ENCODE measurements at regions not wholly inside any gene's neighbourhood (a gene's known extent, or its start where the extent isn't known, plus 50 kb on each side); places are given as distances from the start of the nearest gene placed in this dataset.
A peak's percentile ranks its signal among the peaks of the same experiment; 100 is the strongest.

DNA sequence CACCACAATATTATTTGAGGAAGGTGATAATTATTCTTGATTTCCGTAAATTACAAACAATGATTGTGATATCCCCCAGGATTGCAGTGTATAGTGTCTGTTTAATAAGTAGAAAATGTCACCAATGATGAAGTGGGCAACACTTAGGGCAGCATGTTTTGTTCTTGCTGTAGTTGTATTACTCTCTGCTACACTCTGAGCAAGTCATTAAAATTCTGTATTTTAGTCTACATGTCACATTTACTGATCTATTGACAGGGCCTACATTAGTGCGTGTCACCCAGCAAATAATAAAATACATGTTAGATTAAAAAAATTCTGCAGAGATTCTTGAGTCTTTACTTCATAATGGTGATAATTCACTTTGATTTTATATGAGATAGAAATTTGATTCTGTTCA, 247.6 kb downstream of the TMX3 start:
- no peak for DNase-seq (ENCODE audit: low spot score)

DNA sequence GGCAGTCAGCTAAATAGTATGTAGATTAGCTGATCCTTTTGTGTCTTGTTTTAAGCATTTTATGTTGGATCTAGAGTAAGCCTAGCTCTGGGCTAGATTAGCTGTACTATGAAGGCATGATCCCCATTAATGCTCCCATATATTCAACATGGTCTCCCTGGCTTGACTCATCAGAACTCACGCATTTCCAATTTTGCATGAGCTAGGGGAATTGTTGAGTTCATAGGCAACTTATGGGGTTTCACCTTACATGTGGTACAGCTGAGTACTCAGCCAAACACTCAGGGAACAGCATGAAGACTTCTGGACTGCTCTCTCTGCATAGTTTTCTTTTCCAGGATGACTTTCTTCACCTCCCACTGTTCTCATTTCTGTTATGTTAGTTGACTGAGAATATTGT, 248.2 kb downstream of the TMX3 start:
- DNase-seq (ENCODE audit: low spot score), result no peak

DNA sequence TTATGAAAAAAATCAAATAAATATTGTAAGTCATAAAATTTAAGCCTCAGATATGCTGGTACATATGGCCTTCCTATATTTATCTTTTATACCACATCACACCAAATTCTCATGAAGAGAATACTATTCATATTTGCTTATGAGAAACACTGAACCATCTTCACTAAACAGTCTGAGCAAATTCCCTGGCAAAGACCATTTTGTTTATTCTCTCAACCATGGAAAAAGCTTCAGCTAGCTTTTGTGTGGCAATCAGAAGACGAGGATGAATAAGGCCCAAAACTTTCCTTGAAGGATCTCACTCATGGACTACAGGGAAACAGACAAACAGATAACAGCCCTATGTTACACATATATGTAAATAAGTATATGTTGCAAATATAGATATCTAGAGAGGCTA, 252.1 kb downstream of the TMX3 start:
- no peak for DNase-seq (ENCODE audit: low spot score)

DNA sequence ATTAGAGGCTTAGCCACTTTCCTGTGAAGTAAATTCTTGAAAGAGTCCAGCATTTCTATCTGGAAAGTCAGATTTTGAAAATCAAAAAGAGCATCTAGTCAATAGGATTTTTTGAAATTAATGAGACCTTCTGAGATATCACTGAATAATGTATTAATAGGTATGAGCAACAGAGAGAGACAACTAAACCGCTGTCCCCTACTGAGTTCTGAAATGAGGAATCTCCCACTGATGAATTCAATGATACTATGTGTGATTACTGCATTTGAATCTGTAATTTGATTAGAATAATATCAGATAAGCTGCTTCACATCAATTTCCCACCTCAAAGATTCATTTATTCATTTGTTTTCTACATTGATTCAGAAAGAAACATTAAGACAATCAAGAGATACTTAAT, 252.8 kb downstream of the TMX3 start:
- no peak for DNase-seq (ENCODE audit: low spot score)

DNA sequence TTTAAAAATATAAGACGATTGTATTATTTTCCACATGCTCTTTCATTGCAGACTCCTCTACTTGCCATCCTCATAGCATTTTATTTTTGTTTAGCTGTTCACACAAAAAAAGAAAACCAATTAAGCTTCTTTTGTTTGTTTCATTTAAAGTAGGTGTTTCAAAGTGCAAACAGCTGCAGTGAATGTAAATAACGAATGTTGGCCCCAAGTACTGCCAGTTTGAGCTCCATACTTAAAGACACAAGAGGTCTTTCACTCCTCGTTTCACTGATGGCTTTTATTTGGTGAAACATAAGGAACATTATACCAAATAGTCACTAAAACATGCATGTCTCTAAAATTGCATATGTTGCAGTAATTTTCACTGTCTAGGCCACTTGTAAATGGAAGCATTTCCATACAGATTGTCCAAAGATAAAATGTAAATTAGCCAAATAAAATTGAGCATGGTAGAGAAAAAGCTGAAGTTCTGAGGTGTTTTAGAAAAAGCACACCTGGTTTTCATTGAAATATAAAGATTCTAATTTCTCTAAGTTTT, 253.4 kb downstream of the TMX3 start:
- no peak for DNase-seq (ENCODE audit: low spot score)

DNA sequence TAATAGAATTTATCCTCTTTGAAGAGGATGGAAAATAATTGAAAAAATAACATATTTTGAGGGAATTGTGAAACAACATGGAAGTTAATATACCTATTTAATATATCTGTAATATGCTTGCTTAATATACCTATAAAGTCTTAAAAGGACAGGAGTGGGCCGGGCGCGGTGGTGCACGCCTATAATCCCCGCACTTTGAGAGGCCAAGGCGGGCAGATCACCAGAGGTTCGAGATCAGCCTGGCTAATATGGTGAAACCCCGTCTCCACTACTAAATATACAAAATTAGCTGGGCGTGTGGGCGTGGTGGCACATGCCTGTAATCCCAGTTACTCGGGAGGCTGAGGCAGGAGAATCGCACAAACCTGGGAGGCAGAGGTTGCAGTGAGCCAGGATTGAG, 254.9 kb downstream of the TMX3 start:
- DNase-seq (ENCODE audit: low spot score), result no peak

DNA sequence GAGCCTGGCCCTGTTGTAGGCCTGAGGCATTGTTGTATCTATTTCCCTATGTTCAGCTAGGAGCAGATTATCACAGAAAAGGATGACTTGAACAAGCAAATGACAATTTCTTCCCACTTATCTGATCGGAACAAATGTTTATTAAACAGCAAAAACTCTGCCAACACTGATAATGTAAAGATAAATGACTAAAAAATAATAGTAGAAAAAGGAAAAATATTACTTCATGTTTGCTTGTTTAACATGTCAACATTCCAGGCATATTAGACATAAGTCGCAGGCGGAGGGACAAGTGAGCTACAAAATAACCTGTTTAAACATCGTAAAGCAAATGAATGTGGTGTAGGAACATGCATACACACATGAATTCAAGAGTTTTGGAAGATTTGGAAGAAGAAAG, 257.9 kb downstream of the TMX3 start:
- DNase-seq (ENCODE audit: low spot score), result no peak

DNA sequence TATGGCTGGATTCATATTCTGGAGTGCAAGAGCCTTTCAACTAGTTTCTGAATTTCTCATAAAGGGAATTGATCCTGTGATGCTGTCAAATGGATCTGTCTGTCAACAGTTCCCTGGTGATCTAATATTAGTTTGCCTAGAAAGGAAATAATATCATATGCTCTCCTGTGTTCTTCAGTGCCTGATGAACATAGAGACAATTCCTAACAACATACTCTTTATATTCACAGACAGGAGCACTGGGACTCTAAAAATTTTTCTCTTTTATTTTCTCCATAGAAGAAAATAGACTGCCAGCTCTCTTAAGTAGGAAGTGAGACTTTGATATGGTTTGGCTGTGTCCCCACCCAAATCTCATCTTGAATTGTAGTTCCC, 259.7 kb downstream of the TMX3 start:
- no peak for DNase-seq (ENCODE audit: low spot score)

DNA sequence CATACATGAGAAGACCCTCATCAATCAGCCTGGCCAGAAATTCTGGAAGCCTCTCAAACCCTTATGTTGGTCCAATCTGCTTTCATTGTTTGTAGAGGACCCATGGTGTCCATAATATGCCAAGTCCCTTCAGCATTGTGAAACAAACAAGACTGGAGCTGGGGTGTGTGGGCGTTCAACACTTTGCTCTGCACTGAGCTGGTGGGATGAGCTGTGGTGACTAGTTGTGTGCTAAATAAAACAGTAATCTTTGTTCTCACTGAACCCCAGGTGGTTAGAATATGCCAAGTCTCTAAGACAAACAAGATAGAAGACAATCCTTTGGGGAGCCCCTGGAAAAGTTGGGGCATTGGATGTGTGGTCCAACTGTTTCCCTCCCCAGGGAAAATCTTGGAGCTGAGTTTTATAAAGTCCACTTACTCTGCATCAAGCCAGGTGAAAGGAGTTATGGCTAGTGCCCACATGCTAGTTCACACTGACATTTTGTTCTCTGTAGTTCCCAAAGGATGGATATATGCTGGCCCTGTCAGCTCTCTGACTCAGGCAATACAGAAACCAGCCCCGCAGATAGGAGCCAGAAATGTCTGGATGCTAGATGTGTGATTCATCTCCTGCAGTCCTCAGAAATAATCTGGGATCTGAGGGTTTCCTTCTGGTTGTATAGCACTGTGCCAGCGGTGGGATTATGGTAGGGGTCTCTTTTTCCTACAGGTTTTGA, 260.2 kb downstream of the TMX3 start:
- peak; percentile 57 for DNase-seq (ENCODE audit: low spot score)

DNA sequence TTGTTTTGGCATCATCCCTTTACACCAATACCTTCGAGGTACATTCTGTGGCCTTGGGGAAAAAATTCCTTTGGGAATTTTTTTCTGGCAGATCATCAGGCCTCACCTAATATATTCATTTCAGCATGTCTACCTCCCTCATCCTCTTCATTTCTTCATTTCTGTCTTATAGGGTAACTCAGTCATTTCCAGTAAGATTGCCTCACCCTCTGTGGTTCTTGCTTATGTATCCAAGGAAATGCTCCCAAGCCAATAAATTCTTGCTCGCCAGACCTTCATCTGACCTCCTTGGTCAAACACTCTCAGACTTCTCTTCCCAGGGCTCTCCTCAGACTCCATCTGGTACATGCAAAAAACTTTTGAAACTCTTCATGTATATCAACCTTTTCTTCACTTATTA, 265.6 kb downstream of the TMX3 start:
- peak; percentile 64 for DNase-seq (ENCODE audit: low spot score)

DNA sequence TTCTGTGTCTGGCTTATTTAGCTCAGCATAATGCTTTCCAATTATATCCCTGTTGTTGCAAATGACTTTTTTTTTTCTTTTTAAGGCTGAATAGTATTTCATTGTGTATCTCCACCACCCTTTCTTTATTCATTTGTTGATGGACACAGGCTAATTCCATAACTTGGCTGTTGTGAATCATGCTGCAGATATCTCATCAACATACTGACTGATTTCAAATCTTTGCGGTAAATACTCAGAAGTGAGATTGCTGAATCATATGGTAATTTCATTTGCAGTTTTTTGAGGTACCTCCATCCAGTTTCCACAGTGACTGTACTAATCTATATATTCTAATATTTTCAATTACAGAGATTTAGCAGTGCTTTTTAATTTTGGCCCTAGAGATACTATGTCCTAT, 266.2 kb downstream of the TMX3 start:
- DNase-seq (ENCODE audit: low spot score), result peak; percentile 46

DNA sequence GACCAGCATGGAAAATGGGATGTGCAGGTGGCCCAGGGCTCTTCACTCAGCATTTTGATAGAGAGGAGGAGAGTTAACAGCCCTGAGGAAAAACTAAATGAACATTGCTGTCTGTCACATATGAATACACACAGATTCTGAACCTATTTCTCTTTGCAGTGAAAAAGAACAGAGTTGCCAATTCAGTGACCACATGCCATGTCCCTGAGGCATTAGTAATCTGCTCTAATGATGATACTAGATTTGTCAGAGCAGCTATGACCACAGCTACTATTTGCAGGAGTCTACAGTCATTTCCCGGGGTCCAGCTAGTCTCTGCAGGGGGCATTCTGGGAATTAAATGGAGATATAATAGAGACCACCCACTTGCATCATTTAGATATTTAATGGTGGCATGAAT, 267.6 kb downstream of the TMX3 start:
- peak; percentile 62 for DNase-seq (ENCODE audit: low spot score)

DNA sequence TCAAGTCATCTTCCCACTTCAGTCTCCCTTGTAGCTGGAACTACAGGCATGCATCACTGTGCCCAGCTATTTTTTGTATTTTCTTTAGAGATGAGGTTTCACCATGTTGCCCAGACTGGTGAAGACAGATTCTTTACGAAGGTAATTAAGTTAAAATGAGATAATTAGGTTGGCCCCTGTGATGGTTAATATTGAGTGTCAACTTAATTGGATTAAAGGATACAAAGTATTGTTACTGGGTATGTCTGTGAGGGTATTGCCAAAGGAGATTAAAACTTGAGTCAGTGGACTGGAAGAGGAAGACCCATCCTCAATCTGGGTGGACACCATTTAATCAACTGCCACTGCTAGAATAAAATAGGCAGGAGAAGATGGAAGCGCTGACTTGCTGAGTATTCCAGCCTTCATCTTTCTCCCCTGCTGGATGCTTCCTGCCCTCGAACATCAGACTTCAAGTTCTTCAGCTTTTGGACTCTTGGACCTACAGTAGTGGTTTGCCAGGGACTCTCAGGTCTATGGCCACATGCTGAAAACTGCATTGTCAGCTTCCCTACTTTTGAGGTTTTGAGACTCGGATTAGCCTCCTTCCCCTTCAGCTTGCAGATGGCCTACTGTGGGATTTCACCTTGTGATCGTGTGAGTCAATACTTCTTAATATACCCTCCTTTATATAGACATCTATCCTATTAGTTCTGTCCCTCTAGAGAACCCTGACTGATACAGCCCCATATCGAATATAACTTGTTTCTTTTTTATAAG, 269.1 kb downstream of the TMX3 start:
- no peak for DNase-seq (ENCODE audit: low spot score)

DNA sequence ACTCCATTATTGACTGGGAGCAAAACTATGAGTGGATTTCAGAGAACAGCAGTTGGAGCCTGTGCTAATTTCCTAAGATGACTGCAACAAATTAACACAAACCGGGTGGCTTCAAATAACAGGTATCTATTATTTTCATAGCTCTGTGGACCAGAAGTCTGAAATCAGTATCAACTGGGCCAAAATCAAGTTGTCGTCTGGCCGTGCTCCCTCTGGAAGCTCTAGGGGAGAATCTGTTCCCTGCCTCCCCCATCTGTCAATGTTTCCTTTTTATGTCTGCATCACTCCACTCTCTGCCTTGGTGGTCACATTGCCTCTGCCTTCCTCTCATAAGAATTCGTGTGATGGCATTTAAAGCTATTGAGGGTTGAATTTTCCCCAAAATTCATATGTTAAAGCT, 269.8 kb downstream of the TMX3 start:
- no peak for DNase-seq (ENCODE audit: low spot score)

DNA sequence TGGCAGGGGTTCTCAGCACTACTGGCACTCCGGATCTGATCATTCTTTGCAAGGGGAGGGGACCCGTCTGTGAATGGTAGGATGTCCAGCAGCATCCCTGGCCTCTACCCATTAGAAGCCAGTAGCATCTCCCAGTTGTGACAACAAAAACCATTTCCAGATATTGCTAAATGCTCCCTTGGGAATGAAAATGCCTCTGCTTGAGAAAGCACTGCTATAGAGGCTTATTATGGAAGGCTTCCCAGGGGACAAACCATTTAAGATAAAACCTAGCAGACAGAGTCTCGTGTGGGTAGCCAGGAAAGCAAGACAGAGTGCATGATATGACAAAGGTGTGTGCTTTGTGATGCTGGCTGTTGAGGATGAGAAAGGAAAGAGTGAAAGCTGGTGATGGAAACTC, 273.7 kb downstream of the TMX3 start:
- DNase-seq (ENCODE audit: low spot score), result no peak

DNA sequence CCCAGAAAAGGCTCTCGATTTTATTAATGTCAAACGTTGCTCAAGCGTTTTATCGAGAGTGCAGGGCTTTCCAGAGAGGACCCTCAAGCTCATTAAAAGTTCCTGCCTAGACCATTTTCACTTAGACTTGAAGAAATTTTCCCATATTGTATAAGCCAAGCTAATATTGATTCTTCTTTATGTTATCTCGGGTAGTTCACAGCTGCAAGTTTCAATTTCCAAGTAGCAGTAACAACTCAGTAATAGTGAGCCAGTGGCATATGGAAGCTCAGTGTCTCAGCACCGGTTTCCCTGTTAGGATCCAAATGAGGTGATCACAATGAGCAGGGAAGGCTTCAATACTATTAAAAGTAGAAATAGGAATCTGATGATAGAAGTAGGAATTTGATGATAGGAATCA, 274.5 kb downstream of the TMX3 start:
- no peak for DNase-seq (ENCODE audit: low spot score)

DNA sequence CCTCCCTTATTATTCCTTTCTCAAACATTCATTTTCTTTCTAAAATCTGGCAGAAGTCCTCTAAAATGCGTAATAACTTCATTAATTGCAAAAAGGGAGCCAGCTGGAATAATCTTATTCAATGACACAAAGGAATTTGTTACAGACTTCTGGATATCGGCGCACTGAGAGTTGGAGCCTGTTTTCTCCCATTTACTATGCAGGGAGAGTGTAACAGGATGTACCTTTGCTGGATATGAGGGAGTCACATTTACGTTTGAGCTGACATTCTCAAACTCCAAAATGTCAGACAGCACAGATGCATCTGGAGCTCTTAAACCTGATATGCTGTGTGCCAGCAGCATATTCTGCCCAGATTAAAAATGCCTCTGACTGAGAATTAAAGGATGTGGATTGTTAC, 275.3 kb downstream of the TMX3 start:
- DNase-seq (ENCODE audit: low spot score), result no peak

DNA sequence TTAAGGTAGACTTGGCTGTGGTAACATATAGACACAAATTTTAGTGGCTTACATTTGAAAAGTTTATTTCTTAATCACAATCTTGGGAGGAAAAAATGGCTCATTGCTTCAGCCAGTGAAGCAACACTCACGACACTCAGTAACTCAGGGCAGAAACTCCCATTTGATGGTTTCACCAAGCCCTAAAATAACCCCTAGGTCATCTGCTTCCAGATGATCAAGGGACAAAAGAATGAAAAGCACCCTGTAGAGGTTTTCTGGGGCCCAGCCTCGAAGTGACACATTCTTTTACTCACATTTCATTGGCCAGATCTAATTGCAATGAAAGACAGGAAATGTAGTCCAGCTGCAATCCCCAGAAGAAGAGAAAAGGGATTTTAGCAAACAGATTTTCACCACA, 275.9 kb downstream of the TMX3 start:
- peak; percentile 89 for DNase-seq (ENCODE audit: low spot score)

DNA sequence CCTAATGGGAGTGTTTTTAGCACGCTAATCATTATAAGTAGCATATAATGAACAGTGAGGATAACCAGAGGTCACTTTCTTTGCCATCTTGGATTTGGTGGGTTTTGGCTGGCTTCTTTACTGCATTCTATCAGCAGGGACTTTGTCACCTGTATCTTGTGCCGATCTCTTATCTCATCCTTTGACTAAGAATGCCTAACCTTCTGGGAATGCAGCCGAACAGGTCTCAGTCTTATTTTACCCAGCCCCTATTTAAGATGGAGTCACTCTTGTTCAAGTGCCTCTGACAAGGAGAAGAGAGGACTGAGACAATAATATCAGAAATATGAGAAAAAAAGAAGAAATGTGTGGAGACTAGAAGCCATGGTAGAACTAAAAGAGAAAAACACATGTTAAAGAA, 276.4 kb downstream of the TMX3 start:
- no peak for DNase-seq (ENCODE audit: low spot score)

DNA sequence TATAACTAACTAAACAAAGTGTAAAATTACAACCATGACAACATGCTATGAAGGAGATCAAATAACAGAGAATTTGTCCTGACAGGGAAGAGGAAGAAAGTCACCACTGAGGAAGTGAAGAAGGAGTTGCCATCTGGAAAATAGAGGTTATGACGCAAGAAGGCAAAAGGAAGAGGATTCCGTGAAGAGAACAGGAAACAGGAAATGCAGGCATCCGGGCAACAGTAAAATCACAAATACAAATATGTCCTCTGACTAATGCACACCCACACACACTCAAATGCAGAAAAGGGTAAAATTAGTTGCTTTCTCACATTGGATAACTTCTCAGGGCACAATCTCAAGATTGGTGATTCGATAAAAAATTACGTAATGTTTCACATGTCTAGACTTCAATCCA, 278.4 kb downstream of the TMX3 start:
- no peak for DNase-seq (ENCODE audit: low spot score)

DNA sequence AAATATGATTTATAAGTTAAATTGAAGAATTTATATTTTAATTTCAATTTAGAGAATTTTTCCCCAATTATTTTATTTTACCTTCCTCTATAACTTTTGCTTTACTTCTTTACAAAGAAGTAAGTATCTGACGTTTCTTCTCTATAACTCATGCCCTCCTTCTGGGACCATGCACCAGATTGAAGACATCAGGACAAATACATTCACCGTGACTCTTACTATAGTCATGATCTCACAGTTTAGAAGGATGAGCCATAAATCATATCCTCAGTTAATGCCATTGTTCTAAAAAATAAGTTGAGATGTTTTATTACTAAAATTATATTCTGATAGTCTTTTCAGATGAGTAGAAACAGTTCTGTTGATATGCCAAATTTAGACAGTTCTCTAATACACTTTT, 279.3 kb downstream of the TMX3 start:
- DNase-seq (ENCODE audit: low spot score), result no peak

DNA sequence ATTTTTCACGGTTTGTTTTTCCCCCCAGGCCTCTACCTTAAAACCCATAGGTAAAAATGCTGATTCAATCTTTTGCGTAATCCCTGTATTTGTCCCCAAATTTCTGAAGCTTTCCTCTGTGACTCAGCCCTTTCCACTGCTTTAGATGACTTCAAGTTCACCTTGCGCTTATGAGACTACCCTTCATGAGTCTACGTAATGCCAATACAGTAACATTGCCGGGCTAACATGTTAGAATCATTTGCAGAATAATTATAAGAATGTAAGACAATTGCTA, 283.0 kb downstream of the TMX3 start:
- no peak for DNase-seq (ENCODE audit: low spot score)

DNA sequence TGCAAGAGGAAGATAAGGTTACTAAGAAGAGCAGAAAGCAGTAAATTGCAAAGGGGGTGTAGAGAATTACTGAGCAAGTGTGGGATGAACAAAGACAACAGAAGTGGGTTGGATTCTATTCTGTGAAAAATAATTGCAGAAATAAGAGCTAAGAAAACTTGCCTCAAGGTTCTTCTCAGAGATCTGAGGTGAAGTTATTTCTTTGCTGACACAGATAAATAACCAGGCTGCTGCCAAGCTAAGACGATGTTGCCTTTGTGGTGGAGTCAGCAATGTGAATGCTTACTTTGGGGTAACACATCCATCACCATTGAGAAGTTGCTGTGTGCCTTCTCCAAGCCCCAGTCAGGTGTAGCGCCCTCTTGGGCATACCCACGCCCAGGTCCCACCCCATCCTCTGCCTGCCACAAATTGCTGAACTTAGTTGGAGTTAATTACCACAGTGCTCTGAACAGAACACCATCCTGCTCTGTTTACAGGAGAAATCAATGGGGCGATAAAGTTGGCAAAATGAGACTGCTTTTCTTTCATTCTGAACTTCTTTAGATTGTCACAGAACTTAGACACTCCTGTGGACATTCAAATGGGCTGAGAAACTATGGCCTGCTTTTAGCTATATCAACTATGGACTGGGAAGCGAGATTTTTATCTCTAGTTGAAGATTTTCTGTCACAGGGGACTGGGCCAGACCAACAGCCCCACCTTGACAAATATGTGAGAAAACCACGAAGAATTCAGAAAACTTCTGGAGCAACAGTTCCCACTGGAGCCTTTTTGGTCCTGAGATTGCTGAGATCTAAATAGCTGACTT, 283.6 kb downstream of the TMX3 start:
- DNase-seq (ENCODE audit: low spot score), result no peak

Data from AG08395 (cell line).